K562 (cell line): ENCODE measurements at regions not wholly inside any gene's neighbourhood (a gene's known extent, or its start where the extent isn't known, plus 50 kb on each side); places are given as distances from the start of the nearest gene placed in this dataset.

Source experiments
- ATAC-seq: fragments of 200-7000 bp; cut with Tn5 transposase; 3 replicates; pipeline ENCODE4 v1.9.1; 2020; ENCODE audit warnings: moderate library complexity
- BruUV-seq: library from RNA; stranded (reverse); fragments of 400-500 nt; replicated peaks from 2 replicates; lab custom pipeline; 2021; lab: Mats Ljungman, UMichigan
- CTCF ChIA-PET: fragments of 300-600 bp; formaldehyde crosslinking; extraction: SDS; loops from one replicate; lab custom pipeline; 2021; ENCODE audit warnings: low intra/inter-chr PET ratio; lab: Yijun Ruan, JAX
- POLR2A ChIA-PET: fragments of 300-600, 350-650 bp; sonication (Branson Sonifier 250); formaldehyde crosslinking; extraction: SDS; loops from one replicate; lab custom pipeline; 2021; ENCODE audit warnings: antibody characterized with exemption, inconsistent platforms; lab: Yijun Ruan, JAX
- DNase-seq, 4 experiments: peaks; one replicate each; pipeline versions ENCODE4 v3.0.0 to v3.0.0-alpha.2; 2011 to 2018; ENCODE audit warnings: low spot score in 3 of 4, mixed read lengths in 3 of 4; ENCODE audit errors: extremely low read depth in 1 of 4
- FAIRE-seq: peaks from 2 replicates; lab custom pipeline; 2011; peaks lifted over from hg19 to GRCh38; lab: Jason Lieb, UNC
- H2AFZ ChIP-seq: 2 replicates; pipeline ENCODE4 v1.6.0; 2011; ENCODE audit warnings: low read depth, low read length, control low read depth, inconsistent platforms
- H3K27ac ChIP-seq: fragments of 200-600 bp; 3 replicates; pipeline ENCODE4 v1.8.0; 2011; ENCODE audit warnings: low read depth, mild to moderate bottlenecking, control low read depth, inconsistent platforms, low read length, moderate library complexity, mixed read lengths; ENCODE audit errors: extremely low read depth
- H3K27me3 ChIP-seq, 2 experiments: fragments of 300-600 bp in 1 of 2; 2 replicates in 1 of 2; 3 replicates in 1 of 2; pipeline versions ENCODE4 v1.6.0 to v1.8.0; 2011; ENCODE audit warnings: inconsistent platforms in 2 of 2, low read length in 2 of 2, mild to moderate bottlenecking in 1 of 2, mixed read lengths in 1 of 2, moderate library complexity in 1 of 2; ENCODE audit not compliant: control insufficient read depth in 2 of 2, insufficient read depth in 2 of 2
- H3K36me3 ChIP-seq: fragments of 300-600 bp; 3 replicates; pipeline ENCODE4 v1.8.0; 2011; ENCODE audit warnings: mild to moderate bottlenecking, low read length, inconsistent platforms; ENCODE audit not compliant: control insufficient read depth, insufficient read depth
- H3K4me1 ChIP-seq, 2 experiments: fragments of 200-600 bp in 1 of 2; replicated peaks in 1 of 2; 2 replicates in 1 of 2; 3 replicates in 1 of 2; pipeline versions ENCODE4 v1.5.1 to v1.8.0; 2011; ENCODE audit warnings: inconsistent platforms in 2 of 2, low read length in 2 of 2, mild to moderate bottlenecking in 1 of 2, mixed read lengths in 1 of 2, moderate library complexity in 1 of 2; ENCODE audit not compliant: control insufficient read depth in 2 of 2, insufficient read depth in 2 of 2
- H3K4me2 ChIP-seq: 2 replicates; pipeline ENCODE4 v1.6.1; 2011; ENCODE audit warnings: low read length, control low read depth, inconsistent platforms, mixed read lengths; ENCODE audit not compliant: insufficient read depth
- H3K4me3 ChIP-seq: fragments of 200-600 bp; sonication (generic), shearing (Covaris generic); 2 replicates; pipeline ENCODE4 v1.5.1; 2016; ENCODE audit warnings: control low read depth, inconsistent platforms
- H3K79me2 ChIP-seq: fragments of 200-600 bp; 3 replicates; pipeline ENCODE4 v1.8.0; 2011; ENCODE audit warnings: low read length, inconsistent platforms; ENCODE audit not compliant: control insufficient read depth, insufficient read depth
- H3K9ac ChIP-seq, 2 experiments: 2 replicates each; pipeline versions ENCODE4 v1.6.0 to v1.6.1; 2011; ENCODE audit warnings: low read depth in 2 of 2, low read length in 2 of 2, control low read depth in 1 of 2, inconsistent platforms in 1 of 2, mild to moderate bottlenecking in 1 of 2, mixed read lengths in 1 of 2; ENCODE audit not compliant: insufficient read depth in 1 of 2
- H3K9me1 ChIP-seq: one replicate; pipeline ENCODE4 v1.6.0; 2011; ENCODE audit warnings: inconsistent platforms, mild to moderate bottlenecking, low read length, moderate library complexity; ENCODE audit not compliant: control insufficient read depth, insufficient read depth
- H3K9me3 ChIP-seq: replicated peaks from 2 replicates; pipeline ENCODE4 v1.5.1; 2011; ENCODE audit warnings: low read depth, low read length, inconsistent platforms; ENCODE audit not compliant: control insufficient read depth, insufficient read depth
- H4K20me1 ChIP-seq: replicated peaks from 2 replicates; pipeline ENCODE4 v1.6.1; 2011; ENCODE audit warnings: low read length, inconsistent platforms, mixed read lengths; ENCODE audit not compliant: control insufficient read depth, insufficient read depth
- ARNT ChIP-seq, 2 experiments: fragments of 450-650 bp; IDR thresholded peaks; 2 replicates each; pipeline ENCODE4 v1.6.1; 2016; ENCODE audit warnings: mild to moderate bottlenecking in 1 of 2
- RAD21 ChIP-seq, 2 experiments: fragments of 250-450 bp in 1 of 2; fragments of 450-650 bp in 1 of 2; sonication (Bioruptor Pico) in 1 of 2; formaldehyde crosslinking in 1 of 2; IDR thresholded peaks in 1 of 2; conservative IDR thresholded peaks in 1 of 2; 2 replicates each; pipeline versions ENCODE4 v1.4.0 to v1.8.0; 2020 to 2022; ENCODE audit warnings: mild to moderate bottlenecking in 2 of 2, moderate library complexity in 1 of 2
- ZNF124 ChIP-seq: sonication (generic); formaldehyde crosslinking; IDR thresholded peaks from 2 replicates; pipeline ENCODE4 v1.8.1; 2022; ENCODE audit warnings: missing genetic modification reagents
- WGBS: fragments of 100-300 bp; shearing (Covaris generic); methylation state at CpG from one replicate; pipeline ENCODE4 v1.1.6; 2016; ENCODE audit warnings: low coverage, mixed read lengths; ENCODE audit not compliant: insufficient coverage; ENCODE audit errors: missing lambda C conversion rate; 5-methylcytosine and 5-hydroxymethylcytosine counted together
- in situ Hi-C: fragments of 300-500 bp; cut with MboI; formaldehyde crosslinking; loops from 4 replicates; pipeline ENCODE4 v1.15.0; 2018; ENCODE audit warnings: inconsistent platforms, mixed read lengths
- intact Hi-C: fragments of 100-400 bp; cut with micrococcal nuclease; formaldehyde crosslinking; loops from 2 replicates; pipeline ENCODE4 v1.14.2; 2022
- TF ChIP-seq, protein P1 (sequence below), 3 experiments: IDR thresholded peaks in 2 of 3; conservative IDR thresholded peaks in 1 of 3; 2 replicates each; pipeline ENCODE4 v1.5.1; 2011 to 2012; ENCODE audit warnings: low read length in 3 of 3, mild to moderate bottlenecking in 3 of 3, control low read depth in 2 of 3, improper control_type of control experiment in 1 of 3, inconsistent platforms in 1 of 3, low read depth in 1 of 3, mixed read lengths in 1 of 3, moderate library complexity in 1 of 3; ENCODE audit not compliant: insufficient read depth in 2 of 3
- TF ChIP-seq, protein P2 (sequence below): fragments of 450-650 bp; formaldehyde crosslinking; IDR thresholded peaks from 2 replicates; pipeline ENCODE4 v1.4.0; 2022; ENCODE audit warnings: missing genetic modification characterization
- TF ChIP-seq, protein P3 (sequence below): fragments of 250-450 bp; sonication (Bioruptor Pico); IDR thresholded peaks from 2 replicates; pipeline ENCODE4 v1.8.0; 2021; ENCODE audit warnings: mild to moderate bottlenecking, moderate library complexity
- TF ChIP-seq, protein P4 (sequence below): fragments of 450-650 bp; IDR thresholded peaks from 2 replicates; pipeline ENCODE4 v1.6.1; 2018; ENCODE audit warnings: mild to moderate bottlenecking, low read depth; ENCODE audit not compliant: partially characterized antibody

DNA sequence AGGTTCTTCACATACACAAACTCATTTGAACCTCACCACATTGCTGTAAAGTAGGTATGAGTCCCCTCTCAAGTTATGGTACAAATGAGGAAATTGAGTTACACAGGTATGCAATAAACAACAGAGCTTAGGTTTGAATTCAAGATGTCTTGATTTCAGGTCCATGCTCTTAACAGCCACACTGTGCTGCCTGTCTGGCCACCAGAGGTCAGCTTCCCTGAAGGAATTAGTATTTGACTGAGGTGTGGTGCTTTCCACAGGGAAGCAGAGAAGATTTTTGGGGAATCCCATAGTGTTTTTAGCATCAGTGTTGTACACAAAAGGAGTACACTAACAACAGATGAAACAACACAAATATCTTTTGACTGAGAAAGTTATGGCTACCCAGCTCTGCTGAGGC, 94.4 kb upstream of the ITGA1 start:
- no peaks in the 10 kb centered on the region for H3K79me2 ChIP-seq
- CTCF ChIA-PET: interaction anchor here (0.9 kb wide), 1 partner anchor 223 kb away, joined by 3 read pairs; no protein-coding TSS in a partner anchor
- intact Hi-C loops: loop anchor here (5.0 kb wide), 1 partner anchor 224 kb away; no protein-coding TSS in a partner anchor
- H3K27me3 ChIP-seq: no peaks in the 10 kb centered on the region
- no peak overlapping the region for H2AFZ ChIP-seq
- H3K9me3 ChIP-seq: no peaks in the 10 kb centered on the region
- H3K36me3 ChIP-seq: no peaks in the 10 kb centered on the region
- no peak overlapping the region for H3K4me3 ChIP-seq
- no peak overlapping the region for H3K9ac ChIP-seq
- no TSS peak for BruUV-seq
- no peaks in the 10 kb centered on the region for H3K4me1 ChIP-seq
- ATAC-seq: no peak; the same call in 2 of the 3 replicates
- TF ChIP-seq ZNF124 (CRISPR knock-in tag) (no peak), RAD21 (CRISPR knock-in tag; conservative IDR thresholded peaks at IDR 0.05 in 1 of 2, IDR thresholded peaks at IDR 0.05 in 1 of 2) (peak in 1 of 2 experiments; percentile 38; a peak in 2 of 4 replicates)
- TF ChIP-seq, protein P1, sequence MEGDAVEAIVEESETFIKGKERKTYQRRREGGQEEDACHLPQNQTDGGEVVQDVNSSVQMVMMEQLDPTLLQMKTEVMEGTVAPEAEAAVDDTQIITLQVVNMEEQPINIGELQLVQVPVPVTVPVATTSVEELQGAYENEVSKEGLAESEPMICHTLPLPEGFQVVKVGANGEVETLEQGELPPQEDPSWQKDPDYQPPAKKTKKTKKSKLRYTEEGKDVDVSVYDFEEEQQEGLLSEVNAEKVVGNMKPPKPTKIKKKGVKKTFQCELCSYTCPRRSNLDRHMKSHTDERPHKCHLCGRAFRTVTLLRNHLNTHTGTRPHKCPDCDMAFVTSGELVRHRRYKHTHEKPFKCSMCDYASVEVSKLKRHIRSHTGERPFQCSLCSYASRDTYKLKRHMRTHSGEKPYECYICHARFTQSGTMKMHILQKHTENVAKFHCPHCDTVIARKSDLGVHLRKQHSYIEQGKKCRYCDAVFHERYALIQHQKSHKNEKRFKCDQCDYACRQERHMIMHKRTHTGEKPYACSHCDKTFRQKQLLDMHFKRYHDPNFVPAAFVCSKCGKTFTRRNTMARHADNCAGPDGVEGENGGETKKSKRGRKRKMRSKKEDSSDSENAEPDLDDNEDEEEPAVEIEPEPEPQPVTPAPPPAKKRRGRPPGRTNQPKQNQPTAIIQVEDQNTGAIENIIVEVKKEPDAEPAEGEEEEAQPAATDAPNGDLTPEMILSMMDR (IDR thresholded peaks at IDR 0.05 in 2 of 3, conservative IDR thresholded peaks at IDR 0.05 in 1 of 3; ENCODE audit: insufficient read depth in 2 of 3, low read depth in 1 of 3, low read length in 3 of 3): peak; percentile 21 to 23 (median 23); a peak in 3 of 6 replicates
- TF ChIP-seq, all 486 proteins: peak for 2
- Histone ChIP-seq H3K4me2 (no peak overlapping the region), H4K20me1 (no peaks in the 10 kb centered on the region), H3K9me1 (no peaks in the 10 kb centered on the region), H3K27ac (no peak overlapping the region)
- DNase-seq (peak in 1 of 4 experiments; percentile 10), FAIRE-seq (no peak)
- in situ Hi-C loops: no loop called here
- POLR2A ChIA-PET: no interaction called here

DNA sequence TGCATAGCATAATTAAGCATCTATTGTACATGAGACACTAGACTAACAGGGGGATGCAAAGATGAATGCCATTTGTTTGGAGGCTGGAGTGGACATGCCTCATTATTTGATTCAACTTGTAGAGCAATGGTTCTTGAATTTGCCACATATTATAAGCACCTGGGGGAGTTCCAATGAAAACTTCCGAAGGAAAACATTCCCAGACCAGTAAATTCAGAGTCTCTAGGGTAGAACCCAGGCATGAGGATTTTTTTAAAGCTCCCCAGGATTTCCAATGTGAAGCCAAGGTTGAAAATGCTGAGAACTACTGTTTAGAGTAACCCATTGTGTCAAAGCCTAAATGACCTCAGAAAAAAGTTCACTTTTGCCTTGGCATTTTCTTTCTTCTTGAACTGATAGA, 93.9 kb upstream of the ITGA1 start:
- CTCF ChIA-PET: no interaction called here
- H3K4me1 ChIP-seq: no peaks in the 10 kb centered on the region
- no peaks in the 10 kb centered on the region for H3K9me3 ChIP-seq
- intact Hi-C loops: loop anchor here (5.0 kb wide), 1 partner anchor 223 kb away; no protein-coding TSS in a partner anchor
- no TSS peak for BruUV-seq
- no peaks in the 10 kb centered on the region for H3K9me1 ChIP-seq
- 0% methylated on average over 1 of the region's 1 CpG for WGBS
- H3K36me3 ChIP-seq: no peaks in the 10 kb centered on the region
- no peak overlapping the region for H3K4me2 ChIP-seq
- ATAC-seq: no peak
- in situ Hi-C loops: no loop called here
- no peaks in the 10 kb centered on the region for H3K27me3 ChIP-seq
- no peaks in the 10 kb centered on the region for H4K20me1 ChIP-seq
- POLR2A ChIA-PET: no interaction called here
- H3K4me3 ChIP-seq: no peak overlapping the region
- no peak for DNase-seq
- H3K79me2 ChIP-seq: no peaks in the 10 kb centered on the region
- no peak overlapping the region for H3K27ac ChIP-seq
- no peak for FAIRE-seq
- no peak overlapping the region for H2AFZ ChIP-seq
- H3K9ac ChIP-seq: no peak overlapping the region
- TF ChIP-seq, protein P2, sequence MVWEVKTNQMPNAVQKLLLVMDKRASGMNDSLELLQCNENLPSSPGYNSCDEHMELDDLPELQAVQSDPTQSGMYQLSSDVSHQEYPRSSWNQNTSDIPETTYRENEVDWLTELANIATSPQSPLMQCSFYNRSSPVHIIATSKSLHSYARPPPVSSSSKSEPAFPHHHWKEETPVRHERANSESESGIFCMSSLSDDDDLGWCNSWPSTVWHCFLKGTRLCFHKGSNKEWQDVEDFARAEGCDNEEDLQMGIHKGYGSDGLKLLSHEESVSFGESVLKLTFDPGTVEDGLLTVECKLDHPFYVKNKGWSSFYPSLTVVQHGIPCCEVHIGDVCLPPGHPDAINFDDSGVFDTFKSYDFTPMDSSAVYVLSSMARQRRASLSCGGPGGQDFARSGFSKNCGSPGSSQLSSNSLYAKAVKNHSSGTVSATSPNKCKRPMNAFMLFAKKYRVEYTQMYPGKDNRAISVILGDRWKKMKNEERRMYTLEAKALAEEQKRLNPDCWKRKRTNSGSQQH (CRISPR knock-in tag): no peak
- TF ChIP-seq, protein P3, sequence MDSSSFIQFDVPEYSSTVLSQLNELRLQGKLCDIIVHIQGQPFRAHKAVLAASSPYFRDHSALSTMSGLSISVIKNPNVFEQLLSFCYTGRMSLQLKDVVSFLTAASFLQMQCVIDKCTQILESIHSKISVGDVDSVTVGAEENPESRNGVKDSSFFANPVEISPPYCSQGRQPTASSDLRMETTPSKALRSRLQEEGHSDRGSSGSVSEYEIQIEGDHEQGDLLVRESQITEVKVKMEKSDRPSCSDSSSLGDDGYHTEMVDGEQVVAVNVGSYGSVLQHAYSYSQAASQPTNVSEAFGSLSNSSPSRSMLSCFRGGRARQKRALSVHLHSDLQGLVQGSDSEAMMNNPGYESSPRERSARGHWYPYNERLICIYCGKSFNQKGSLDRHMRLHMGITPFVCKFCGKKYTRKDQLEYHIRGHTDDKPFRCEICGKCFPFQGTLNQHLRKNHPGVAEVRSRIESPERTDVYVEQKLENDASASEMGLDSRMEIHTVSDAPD: no peak
- TF ChIP-seq, protein P4, sequence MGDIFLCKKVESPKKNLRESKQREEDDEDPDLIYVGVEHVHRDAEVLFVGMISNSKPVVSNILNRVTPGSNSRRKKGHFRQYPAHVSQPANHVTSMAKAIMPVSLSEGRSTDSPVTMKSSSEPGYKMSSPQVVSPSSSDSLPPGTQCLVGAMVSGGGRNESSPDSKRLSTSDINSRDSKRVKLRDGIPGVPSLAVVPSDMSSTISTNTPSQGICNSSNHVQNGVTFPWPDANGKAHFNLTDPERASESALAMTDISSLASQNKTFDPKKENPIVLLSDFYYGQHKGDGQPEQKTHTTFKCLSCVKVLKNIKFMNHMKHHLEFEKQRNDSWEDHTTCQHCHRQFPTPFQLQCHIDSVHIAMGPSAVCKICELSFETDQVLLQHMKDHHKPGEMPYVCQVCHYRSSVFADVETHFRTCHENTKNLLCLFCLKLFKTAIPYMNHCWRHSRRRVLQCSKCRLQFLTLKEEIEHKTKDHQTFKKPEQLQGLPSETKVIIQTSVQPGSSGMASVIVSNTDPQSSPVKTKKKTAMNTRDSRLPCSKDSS: no peak
- no peak for TF ChIP-seq ARNT (IDR thresholded peaks at IDR 0.05)
